ENCODE measurements at regions not wholly inside any gene's neighbourhood (a gene's known extent, or its start where the extent isn't known, plus 50 kb on each side); places are given as distances from the start of the nearest gene placed in this dataset.

DNA sequence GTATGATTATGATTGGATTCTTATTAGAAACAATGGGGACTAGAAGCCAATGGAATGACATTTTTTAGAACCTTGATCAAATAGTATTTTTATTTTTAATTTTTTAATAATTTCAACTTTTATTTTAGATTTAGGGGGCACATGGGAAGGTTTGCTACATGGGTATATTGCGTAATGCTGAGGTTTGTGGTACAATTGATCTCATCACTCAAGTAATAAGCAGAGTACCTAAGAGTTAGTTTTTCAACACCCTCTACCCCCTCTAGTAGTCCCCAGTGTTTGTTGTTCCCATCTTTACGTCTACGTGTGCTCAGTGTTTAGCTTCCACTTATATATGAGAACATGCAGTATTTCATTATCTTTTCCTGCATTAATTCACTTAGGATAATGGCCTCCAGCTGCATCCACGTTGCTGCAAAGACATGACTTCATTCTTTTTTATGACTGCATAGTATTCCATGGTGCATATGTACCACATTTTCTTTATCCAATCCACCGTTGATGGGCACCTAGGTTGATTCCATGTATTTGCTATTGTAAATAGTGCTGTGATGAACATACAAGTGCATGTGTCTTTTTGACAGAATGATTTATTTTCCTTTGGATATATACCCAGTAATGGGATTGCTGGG lies 281.1 kb upstream of the MAN1A1 start:
- TF ChIP-seq, protein P1, sequence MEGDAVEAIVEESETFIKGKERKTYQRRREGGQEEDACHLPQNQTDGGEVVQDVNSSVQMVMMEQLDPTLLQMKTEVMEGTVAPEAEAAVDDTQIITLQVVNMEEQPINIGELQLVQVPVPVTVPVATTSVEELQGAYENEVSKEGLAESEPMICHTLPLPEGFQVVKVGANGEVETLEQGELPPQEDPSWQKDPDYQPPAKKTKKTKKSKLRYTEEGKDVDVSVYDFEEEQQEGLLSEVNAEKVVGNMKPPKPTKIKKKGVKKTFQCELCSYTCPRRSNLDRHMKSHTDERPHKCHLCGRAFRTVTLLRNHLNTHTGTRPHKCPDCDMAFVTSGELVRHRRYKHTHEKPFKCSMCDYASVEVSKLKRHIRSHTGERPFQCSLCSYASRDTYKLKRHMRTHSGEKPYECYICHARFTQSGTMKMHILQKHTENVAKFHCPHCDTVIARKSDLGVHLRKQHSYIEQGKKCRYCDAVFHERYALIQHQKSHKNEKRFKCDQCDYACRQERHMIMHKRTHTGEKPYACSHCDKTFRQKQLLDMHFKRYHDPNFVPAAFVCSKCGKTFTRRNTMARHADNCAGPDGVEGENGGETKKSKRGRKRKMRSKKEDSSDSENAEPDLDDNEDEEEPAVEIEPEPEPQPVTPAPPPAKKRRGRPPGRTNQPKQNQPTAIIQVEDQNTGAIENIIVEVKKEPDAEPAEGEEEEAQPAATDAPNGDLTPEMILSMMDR (IDR thresholded peaks at IDR 0.05): no peak

GRCh38 chr6:119628691-119629594 lies 279.4 kb upstream of the MAN1A1 start:
- H3K27me3 Mint-ChIP-seq (ENCODE audit: low read depth): peaks cover 4% of the 10 kb centered on the region
- peaks cover 8% of the 10 kb centered on the region for H3K9me3 Mint-ChIP-seq (ENCODE audit: low read depth)
- no peak overlapping the region for H3K27ac Mint-ChIP-seq (ENCODE audit: unreplicated experiment)
- no peak overlapping the region for H3K4me3 Mint-ChIP-seq (ENCODE audit: unreplicated experiment)
- no peak for DNase-seq (ENCODE audit: low spot score)
- H3K4me1 Mint-ChIP-seq (ENCODE audit: low read depth): peaks cover 6% of the 10 kb centered on the region
- H3K36me3 Mint-ChIP-seq (ENCODE audit: low read depth): no peaks in the 10 kb centered on the region
- TF ChIP-seq, protein P1 (IDR thresholded peaks at IDR 0.05): no peak

More for the DNA sequence above, 281.1 kb upstream of the MAN1A1 start:
- DNase-seq (ENCODE audit: low spot score): no peak
- no peak overlapping the region for H3K27ac Mint-ChIP-seq (ENCODE audit: unreplicated experiment)
- no peak overlapping the region for H3K4me3 Mint-ChIP-seq (ENCODE audit: unreplicated experiment)
- H3K27me3 Mint-ChIP-seq (ENCODE audit: low read depth): peaks cover 4% of the 10 kb centered on the region
- H3K9me3 Mint-ChIP-seq (ENCODE audit: low read depth): peaks cover 18% of the 10 kb centered on the region
- no peaks in the 10 kb centered on the region for H3K36me3 Mint-ChIP-seq (ENCODE audit: low read depth)
- H3K4me1 Mint-ChIP-seq (ENCODE audit: low read depth): peaks cover 6% of the 10 kb centered on the region

DNA sequence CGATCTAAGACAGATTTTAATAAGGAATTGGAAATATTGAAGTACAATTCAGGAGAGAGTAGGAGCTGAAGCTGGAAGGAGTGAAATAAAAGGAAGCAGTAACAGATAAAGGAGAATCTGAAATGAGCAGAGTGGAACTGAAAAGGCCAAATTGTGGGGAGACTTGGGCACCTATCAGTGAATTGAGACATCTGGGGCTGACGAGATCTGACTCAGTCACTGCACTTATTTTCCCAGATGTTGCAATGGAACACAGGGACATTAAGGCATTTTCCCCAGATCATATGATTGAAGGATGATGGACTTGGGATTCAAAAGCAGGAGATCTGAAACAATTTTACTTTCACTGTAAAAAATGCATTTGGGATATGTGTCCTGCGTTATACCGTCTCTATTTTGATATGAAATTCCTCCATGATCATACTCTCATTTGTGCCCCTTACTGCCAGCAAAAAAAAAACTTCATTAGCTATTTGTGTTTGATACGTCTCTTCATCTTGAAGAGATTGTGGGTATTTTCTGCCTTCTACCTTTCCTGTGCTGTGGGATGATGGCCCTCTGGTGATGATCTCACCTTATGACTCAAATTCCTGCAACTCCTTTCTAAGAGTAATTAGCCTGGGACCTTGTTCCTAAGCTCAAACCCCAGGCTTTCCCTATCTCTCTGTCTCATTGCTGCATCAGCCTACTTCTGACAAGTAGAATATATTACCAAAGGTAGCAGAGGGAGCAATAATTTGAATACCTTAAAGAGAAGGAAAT lies 278.5 kb upstream of the MAN1A1 start:
- H3K36me3 Mint-ChIP-seq (ENCODE audit: low read depth): no peaks in the 10 kb centered on the region
- H3K27ac Mint-ChIP-seq (ENCODE audit: unreplicated experiment): no peak overlapping the region
- no peak overlapping the region for H3K4me3 Mint-ChIP-seq (ENCODE audit: unreplicated experiment)
- DNase-seq (ENCODE audit: low spot score): no peak
- peaks cover 6% of the 10 kb centered on the region for H3K4me1 Mint-ChIP-seq (ENCODE audit: low read depth)
- peaks cover 6% of the 10 kb centered on the region for H3K9me3 Mint-ChIP-seq (ENCODE audit: low read depth)
- TF ChIP-seq, protein P1 (IDR thresholded peaks at IDR 0.05): no peak
- H3K27me3 Mint-ChIP-seq (ENCODE audit: low read depth): peaks cover 4% of the 10 kb centered on the region

GRCh38 chr6:119626884-119627619 lies 277.5 kb upstream of the MAN1A1 start:
- no peak overlapping the region for H3K4me3 Mint-ChIP-seq (ENCODE audit: unreplicated experiment)

More at GRCh38 chr6:119626884-119627619, 277.5 kb upstream of the MAN1A1 start:
- H3K9me3 Mint-ChIP-seq (ENCODE audit: low read depth): peaks cover 6% of the 10 kb centered on the region
- H3K27ac Mint-ChIP-seq (ENCODE audit: unreplicated experiment): no peak overlapping the region
- TF ChIP-seq, protein P1 (IDR thresholded peaks at IDR 0.05): no peak
- no peaks in the 10 kb centered on the region for H3K36me3 Mint-ChIP-seq (ENCODE audit: low read depth)
- H3K4me1 Mint-ChIP-seq (ENCODE audit: low read depth): peaks cover 6% of the 10 kb centered on the region
- no peak for DNase-seq (ENCODE audit: low spot score)
- H3K27me3 Mint-ChIP-seq (ENCODE audit: low read depth): peaks cover 4% of the 10 kb centered on the region

All from chondrocyte (in vitro differentiated cells).